GM21576 (cell line): ENCODE measurements at regions not wholly inside any gene's neighbourhood (a gene's known extent, or its start where the extent isn't known, plus 50 kb on each side); places are given as distances from the start of the nearest gene placed in this dataset.

ENCODE experiments used
- ATAC-seq: cut with Tn5 transposase; IDR thresholded peaks from one replicate; pipeline ENCODE4 v1.9.1; 2021; ENCODE audit warnings: mild to moderate bottlenecking, moderate library complexity; ENCODE audit not compliant: unreplicated experiment

DNA sequence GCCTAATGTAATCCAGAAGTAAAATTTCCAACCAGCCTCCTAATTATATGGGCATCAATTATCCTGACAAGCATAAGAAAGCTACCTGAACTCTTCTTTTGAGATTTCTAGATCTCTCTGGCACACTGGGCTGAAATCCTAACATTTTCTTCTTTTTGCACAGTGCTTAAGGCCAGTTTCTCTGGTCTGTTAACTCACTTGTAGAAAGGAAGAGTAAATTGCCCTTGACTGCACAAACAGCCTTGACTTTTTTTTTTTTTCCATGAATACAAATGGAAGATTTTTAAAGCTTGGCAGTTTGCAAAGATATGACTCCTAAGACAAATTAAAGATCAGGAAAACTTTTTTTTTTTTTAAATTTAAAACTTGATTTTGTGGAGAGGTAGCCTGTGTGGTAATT, 291.2 kb upstream of the MON1B start:
- no peak for ATAC-seq

DNA sequence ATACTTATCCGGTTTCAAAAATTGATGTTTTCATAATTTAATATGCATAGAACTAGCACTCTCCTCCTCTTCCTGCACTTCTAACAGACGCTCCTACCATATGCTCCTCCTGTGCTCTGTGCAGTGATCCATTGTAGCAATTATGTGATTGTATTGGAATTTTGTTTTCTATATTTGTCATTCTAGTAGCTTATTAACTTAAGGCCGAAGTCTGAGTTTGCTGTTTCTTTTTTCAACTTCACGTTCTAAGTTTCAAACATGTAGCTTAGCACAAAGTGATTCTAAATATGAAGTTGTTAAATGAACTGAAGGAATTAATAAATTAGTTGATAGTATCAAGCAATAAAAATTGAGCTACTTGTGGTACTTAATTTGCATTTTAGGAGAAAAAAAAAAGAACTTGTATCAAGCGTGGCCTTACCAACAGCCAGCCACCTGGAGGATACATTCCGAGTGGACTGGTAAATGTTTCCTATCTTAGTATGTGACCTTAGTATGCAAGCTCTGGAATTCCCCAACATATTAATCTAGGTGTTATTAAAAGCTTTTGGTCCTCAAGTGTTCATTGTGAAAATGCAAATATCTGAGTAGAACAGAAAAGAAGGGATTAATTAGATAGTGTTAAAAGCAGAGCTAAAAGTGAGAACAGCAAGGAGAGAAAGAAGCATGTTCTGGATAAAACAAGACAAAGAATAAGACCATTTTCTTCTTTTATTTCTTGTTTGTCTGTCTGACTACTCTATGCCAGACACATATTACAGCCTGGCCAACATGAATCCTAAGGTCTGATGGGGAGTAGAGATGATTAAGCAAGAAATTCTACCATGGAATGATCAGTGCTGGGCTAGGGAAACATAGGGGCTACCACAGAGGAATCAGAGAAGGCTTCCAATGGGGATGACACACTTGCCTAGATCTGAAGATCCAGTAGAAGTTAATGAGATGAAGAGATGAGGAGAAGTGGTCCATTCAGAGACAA, 290.4 kb upstream of the MON1B start:
- ATAC-seq, result no peak

DNA sequence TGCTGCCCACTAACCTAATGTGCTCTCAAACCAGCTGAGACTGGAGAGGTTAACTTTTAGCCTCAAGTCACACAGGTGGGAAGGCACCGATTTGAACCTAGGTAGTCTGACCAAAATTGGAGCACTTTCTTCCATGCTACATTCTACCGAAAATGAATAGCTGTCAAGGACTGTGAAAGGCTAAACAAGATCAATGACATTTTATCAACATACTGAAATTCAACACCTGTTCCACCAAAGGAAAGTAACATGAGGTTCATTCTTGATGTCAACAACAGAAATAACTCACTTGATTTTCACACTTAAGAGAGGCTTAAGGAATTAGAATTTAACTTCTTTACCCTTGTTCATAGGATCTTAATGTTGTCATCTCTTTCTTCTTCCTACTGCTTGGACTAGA, 284.4 kb upstream of the MON1B start:
- no peak for ATAC-seq

DNA sequence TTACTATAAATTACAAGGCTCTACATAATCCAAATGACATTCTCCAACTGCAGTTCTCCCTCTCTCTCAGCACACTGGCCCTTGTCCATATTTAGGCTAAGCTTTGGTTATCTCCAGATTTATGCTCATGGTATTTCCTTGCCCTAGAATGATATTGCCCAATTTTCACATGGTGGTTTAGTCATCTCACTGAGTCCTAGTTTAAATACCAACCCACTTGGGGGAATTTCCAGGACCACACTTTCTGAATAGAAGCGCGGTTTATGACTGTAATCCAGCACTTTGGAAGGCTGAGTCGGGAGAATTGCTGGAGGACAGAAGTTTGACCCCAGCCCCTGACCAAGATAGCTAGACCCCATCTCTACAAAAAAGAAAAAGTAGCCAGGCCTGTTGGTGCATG, 280.1 kb upstream of the MON1B start:
- ATAC-seq, result no peak

DNA sequence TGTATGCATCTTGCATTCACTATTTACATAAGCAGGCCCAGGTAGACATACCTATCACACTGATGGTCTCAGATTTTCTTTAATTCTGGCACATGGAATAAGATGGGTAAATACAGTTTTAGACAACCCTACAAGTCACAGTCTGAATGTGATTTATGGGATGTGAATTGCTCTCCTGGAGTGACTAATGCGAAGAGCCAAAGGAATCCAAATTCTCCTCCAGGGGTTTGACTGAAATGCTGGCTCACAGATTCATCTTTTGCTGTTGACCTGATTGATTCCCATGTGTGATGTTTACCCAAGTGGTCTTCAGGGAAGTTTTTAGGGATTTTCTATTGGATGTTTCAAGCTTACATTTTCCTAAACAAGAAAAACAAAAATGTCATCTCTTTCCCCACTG, 277.9 kb upstream of the MON1B start:
- no peak for ATAC-seq

DNA sequence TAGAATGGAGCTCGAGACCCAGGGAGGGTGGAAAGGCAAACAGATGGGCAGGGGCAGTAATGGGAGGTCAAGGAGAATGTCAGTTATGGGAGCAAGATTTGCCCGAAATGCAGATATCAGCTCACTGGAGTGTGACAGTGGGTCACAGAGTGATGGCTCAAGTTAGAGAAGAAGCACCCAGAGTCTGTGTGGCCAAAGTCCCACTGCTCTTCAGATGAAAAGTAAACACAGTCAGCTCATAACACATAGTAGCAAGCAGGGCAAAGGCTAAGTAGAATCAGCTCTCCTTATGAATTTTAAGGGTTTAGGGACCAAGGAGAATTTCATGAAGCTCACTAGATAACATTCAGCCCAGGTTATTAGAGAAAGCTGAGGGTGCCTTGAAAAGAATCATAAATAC, 264.9 kb upstream of the MON1B start:
- no peak for ATAC-seq

DNA sequence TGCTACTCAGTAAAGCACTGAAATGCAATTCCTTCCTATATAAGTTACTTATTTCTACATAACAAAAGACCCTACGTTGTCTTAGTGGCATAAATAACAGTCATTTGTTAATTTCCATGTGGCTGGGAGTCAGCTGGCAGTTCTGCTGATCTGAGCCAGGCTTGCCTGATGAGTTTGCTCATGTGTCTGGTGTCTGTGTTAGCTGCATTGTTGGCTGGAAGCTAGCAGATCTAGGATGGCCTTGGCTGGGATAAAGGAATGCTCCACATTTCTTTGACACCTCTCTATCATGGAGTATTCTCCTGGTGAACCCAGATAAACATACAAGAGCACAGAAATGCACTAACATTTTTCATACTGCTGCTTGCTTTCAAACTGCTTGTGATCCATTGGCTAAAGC, 264.4 kb upstream of the MON1B start:
- no peak for ATAC-seq

DNA sequence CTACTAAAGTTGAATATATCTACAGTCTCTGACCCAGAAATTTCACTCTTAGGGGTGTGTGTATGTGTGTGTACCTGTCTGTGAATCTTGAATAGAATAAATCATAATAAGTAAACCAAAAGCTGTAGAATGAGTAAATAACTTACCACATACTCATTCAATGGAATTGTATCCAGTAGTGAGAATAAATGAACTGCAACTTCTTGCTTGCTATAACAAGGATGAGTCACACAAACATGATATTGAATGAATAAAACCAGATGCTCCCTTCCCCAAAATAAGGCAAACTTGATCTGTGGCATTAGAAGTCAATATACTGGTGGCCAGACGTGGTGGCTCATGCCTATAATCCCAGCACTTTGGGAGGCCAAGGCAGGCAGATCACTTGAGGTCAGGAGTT, 259.8 kb upstream of the MON1B start:
- no peak for ATAC-seq

DNA sequence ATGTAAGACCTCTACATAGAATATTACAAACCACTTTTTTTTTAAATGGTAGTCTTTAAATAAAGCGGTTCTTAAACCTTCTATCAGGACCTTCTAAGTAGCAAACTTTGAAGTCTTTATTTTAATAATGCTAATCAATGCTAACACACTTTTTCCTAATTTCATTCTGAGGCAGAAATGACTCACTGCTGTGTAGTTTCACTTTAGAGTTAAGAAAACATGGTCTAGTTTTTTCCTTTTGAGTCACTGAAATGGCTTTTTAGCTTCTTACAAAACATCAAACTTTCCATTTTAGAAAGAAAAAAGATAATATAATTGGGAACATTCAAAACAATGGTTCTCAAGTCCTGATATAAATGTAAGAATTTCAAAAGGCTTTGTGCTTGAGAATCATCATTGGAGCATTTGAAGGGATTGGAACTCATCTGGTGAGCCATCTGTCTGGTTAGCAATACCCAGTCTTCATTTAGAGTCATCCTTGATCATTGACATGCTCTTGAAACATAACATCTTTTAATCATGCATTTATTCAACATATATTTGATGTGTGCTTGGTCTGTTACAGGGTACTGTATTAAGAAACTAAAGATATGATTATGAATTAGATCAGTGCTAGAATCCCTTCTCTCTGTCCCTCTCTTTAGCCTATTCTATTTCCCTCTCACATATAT, 258.3 kb upstream of the MON1B start:
- ATAC-seq, result no peak

DNA sequence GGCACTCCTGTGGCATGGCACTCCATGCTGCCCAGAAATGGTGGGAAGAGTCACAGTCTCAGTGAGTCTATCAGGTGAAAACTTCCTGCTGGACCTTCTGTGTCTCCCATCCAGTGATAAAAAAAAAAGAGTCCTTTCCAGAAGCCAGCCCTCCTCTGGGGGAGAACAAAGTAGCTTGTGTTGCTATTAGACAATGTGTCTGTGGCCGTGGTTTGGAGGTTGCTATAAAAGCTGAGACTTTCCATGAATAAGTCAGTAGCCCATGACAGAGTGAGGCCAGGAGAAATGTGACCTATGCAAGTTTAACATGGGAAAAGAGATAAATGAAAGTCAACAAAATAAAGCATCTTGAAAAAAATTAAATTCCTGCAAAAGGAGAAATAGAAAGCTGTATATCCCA, 250.7 kb upstream of the MON1B start:
- no peak for ATAC-seq

DNA sequence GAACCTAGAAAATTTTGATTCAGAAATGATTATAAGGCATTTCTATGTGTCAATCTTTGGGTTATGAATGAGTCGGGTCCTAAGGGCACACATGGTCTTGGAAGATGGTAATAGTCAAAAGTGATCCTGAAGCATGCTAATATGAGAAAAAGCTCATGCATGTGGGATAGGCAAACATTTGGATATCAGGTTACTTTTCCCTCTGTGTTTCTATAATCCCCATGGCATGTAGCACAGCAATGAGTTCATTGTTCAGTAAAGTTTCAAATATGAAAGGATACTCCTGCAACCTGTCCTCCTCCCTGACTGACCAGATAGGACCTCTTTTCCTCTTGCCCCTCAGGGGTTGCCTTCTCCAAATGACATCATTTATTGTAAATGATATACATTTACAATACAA, 249.9 kb upstream of the MON1B start:
- no peak for ATAC-seq

DNA sequence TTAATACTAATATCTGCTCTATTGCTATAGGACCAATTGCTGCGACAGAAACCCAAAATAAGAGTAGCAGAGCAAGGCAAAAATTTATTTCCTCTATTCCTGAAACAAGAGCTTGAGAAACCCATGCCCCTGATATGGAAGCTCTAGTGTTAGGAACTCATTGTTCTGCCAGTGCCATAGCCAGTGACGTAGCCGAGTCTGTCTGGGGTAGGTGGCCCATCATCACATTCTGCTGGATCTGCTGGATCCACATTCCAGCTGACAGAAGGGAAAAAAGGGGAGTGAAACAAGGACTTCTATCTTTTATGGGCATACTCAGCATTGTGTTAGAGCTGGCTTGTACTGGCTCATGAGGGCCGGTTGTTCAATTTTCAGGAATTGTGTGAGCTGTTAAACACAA, 248.9 kb upstream of the MON1B start:
- ATAC-seq, result no peak

DNA sequence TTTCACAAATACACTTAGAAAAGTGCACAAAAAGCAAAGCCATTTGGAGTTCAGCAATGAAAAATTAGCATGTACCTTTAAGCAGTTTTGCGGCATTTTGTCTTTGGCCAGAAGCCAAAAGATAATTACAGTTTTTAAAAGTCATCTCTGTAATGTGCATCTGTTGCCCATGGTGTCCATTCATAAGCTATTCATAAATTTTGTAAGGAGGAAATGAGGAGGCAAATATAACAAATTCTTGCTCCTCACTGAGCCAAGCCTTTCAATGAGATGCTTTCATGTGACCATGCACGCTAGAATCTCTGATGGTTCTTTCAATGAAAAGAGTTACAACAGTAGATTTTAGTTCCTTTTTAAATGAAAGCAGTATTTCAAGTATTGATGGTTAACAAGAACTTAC, 247.1 kb upstream of the MON1B start:
- no peak for ATAC-seq

DNA sequence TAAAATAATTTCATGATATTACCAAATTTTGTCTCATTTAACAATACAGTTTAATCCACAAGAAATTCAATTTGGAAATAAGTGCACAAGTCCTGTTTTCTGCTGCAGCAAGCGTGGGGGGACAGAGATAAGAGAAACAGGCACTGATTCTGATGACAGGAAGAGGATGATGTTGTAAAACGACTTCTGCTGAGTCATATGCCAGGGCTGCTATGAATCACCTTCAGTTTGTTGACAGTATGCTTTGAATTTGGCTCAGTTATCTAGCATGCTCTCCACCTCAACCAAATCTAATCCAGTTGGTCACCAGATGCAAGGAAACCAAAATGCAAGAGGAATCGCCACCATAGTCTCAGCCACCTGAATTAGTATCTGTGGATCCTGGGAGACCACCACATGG, 244.1 kb upstream of the MON1B start:
- no peak for ATAC-seq

DNA sequence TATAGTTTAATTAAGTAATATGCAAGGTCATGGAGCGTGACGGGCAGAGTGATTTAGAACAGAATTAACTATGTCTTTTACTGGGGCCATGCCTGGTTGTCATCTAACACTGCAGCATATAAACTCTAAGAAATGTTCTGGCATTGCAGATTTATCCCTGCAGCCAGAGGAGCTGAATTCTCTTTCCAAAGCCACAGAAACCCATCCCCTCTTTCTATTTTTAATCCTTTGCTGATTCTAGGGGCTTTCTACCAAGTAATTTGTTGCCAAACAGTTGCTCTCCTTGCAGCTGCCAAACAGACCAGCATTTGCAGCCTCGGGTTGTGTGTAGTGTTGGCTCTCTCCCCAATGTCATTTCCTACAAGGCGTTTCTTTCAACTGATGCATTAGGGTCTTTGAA, 243.2 kb upstream of the MON1B start:
- ATAC-seq, result no peak

DNA sequence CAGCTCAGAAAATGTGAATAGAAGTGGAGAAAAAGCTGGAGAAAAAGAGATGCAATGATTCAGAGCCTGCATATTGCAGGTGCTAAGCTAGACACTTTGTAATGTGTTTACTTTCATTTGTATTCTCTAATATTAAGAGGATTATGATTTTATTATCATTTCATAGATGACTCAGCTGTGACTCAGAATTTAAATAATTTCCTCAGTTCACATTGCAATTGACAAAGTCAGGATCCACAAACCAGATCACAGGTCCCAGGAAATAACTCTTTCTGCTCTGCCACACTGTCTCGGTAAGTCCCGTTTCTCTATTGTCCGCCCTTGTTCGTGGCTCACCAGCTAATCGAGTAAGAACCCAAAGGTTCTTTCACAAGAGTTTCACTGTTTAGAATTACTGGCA, 235.4 kb upstream of the MON1B start:
- ATAC-seq, result no peak

DNA sequence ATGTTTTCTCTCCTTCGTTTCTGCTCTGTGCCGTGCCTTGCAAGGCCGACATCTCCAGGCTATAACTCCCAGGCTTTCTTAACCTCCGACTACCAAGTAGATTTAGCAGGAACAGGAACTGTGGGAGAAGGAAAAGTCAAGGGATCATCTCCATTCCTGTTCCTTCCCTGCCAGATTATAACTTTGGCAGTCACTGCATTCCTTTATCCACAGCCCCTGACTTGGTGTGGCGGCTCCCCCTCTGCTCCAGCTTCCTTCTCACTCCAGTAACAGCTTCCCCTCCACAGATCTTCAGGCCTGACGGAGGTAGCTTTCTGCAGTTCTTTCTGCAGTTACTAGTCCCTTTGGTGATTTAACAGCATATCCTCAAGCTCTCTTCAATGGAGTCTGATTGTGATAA, 234.6 kb upstream of the MON1B start:
- ATAC-seq, result no peak

DNA sequence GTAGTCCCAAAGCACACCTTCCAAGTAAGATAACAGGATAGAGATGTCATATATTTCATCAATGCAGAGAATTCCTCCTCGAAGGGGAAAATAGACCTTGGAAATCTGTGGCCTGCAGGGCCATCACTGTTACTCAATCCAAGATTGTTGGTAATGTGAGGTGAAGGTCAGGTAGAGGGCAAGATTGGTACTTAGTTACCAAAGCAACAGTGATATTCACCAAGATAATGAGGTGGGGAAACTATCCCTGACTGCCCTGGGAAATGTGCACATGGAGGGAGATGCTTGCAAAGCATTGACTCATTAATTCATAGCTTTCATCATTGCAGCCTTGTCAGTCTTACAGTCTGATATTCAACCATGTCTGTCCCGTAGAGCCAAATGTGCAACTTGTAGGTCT, 234.1 kb upstream of the MON1B start:
- ATAC-seq, result no peak

DNA sequence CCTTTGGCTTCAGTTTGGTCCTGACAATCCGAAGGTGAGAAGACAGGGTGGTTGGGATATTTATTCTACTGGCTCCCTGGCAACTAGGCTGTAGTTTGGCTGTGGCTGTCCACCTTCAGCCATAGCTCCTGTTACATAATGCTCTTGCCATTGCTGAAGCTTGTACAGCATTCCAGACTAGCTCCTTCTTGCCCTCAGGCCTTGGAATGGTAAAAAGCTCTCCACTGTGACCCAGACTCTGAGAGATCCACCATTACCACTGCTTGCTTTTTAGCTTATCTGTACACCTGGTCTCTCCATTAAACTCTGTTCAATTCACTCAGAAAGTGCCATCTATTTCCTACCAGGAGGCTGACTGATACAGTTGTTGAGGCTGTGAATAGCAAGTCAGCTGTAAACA, 231.8 kb upstream of the MON1B start:
- ATAC-seq, result no peak

DNA sequence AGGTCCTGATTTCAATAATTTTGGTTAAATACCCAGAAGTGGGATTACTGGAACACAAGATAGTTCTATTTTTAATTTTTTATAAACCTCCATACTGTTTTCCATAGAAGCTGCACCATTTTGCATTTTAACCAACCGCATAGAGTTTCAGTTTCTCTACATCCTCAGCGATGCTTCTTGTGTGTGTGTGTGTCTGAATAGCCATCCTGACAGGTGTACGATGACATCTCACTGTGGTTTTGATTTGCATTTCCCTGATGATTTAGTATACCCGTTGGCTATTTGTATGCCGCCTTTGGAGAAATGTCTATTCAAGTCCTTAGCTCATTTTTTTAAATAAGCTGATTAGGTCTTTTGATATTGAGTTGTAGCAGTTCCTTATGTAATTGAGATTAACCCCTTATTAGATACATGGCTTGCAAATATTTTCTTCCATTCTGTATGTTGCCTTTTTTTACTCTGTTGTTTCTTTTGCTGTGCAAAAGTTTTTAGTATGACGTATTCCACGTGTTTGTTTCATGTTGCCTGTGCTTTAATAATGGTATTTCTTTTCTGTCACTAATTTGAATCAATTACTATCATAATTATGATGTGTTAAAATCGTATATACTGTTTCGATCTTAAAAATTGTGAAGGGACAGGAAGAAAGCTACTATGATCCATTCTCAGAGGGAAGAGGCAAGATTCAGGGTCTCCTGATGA, 227.2 kb upstream of the MON1B start:
- no peak for ATAC-seq

DNA sequence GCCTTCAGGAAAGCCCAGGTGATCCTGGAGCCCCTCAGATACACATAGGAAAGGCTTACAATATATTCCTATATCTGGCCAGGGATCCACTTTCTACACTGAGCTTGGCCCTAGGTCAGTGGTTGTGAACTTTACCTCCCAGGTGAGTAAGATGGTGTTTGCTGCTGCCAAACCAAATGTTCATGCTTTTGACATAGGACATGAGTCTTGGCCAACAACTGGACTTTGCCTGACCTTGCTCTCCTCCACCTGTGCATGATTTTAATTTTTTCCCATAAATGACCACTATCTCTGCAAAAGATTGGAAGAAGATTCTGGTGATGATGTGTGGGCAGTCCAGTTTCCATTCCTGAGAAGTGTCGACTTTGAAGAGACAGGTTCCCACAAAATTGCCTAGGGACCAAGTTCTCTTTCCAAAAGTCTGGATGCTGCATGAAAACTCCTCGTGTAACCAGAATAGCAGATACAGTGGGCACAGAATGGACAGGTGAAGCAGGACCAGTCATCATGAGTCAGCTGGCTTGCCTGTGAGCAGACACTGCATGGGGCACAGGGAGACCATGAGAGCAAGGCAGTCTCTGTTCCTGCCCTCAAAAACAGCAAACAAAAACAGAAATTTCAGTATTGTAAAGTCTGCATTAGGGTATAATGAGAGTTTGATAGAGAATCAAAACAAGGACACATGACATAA, 226.4 kb upstream of the MON1B start:
- no peak for ATAC-seq
